ENCODE measurements at regions not wholly inside any gene's neighbourhood (a gene's known extent, or its start where the extent isn't known, plus 50 kb on each side); places are given as distances from the start of the nearest gene placed in this dataset.
A peak's percentile ranks its signal among the peaks of the same experiment; 100 is the strongest.

DNA sequence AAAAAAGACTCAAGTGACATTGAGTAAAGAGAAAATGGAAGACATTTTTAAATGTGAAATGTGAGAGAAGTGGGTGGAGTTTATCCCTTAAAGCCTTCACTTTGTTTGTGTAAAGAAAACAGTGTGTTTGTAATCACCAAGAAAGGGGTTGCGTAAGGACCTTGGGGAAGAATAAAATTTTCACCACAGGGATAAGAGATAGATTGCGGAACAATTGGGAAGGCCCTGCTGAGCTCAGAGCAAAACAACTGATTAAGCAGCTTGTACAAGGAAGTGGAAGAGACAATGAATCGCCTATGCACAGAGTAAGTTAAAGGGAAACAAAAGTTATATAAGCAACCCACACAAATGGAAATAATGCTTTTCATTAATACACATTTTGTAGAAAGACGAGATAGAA is 327.7 kb downstream of the RAD51AP2 start:
- DNase-seq (ENCODE audit: low read depth, low spot score) = no peak
- in situ Hi-C loops (cut with HindIII; ENCODE audit: low pct_unique_long_range_greater_than_20kb, low sequenced_read_pairs) = no loop called here

DNA sequence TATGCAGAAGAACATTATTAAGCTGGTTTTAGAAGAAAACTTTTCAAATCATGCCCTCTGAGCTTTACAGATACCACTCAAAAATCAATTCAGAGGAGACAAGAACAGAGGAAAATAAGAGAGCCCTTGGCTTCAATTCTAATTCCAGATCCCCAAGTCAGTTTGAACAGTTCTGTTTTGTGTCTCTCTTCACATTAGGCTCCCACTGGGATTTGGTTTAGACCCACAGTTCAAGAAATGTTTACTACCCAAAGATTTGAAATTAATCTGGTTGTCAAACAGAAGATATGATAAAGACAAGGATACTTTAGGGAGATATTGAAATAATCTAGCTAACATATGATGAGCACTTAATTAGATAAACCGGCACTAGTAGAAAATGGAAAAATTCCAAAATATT is 329.5 kb downstream of the RAD51AP2 start:
- in situ Hi-C loops (cut with HindIII; ENCODE audit: low pct_unique_long_range_greater_than_20kb, low sequenced_read_pairs) = no loop called here
- DNase-seq (ENCODE audit: low read depth, low spot score) = no peak

DNA sequence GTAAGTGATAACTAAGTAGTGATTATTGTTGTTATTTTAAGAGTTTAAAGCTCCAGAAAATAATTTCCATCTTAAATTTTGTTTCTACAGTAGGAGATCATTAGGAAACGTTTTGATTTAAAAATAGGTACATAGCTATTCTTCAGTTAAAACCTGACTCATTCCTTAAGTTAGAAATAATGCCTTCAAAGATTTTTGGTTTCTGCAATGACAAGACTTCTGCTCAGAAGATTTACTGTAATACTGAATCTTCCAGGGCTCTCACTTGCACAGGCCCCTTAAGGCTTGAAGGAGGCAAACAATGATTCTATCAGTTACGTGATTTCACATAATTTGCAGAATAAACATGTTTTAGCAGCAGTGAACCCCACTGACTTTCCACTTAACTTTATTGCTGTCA is 333.7 kb downstream of the RAD51AP2 start:
- no peak for DNase-seq (ENCODE audit: low read depth, low spot score)
- in situ Hi-C loops (cut with HindIII; ENCODE audit: low pct_unique_long_range_greater_than_20kb, low sequenced_read_pairs) = no loop called here

DNA sequence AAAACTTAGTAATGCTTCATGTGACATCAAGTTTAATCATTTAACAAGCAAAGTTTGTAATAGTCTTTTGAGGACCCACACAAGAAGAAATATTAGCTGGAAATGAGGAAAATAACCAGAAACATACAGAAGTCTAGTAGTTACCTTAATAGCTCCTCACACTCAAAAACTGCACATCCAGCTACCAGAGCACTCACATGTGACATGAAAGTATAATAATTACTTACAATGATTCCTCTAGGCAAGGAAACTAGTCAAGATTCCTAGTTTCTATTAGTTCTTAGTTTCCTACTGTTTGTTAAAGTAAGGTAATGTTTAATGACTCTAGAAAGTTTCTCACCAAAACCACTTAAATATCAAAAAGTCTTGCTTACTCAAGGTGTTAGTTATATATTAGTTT is 335.8 kb downstream of the RAD51AP2 start:
- in situ Hi-C loops (cut with HindIII; ENCODE audit: low pct_unique_long_range_greater_than_20kb, low sequenced_read_pairs) = no loop called here
- DNase-seq (ENCODE audit: low read depth, low spot score) = no peak

DNA sequence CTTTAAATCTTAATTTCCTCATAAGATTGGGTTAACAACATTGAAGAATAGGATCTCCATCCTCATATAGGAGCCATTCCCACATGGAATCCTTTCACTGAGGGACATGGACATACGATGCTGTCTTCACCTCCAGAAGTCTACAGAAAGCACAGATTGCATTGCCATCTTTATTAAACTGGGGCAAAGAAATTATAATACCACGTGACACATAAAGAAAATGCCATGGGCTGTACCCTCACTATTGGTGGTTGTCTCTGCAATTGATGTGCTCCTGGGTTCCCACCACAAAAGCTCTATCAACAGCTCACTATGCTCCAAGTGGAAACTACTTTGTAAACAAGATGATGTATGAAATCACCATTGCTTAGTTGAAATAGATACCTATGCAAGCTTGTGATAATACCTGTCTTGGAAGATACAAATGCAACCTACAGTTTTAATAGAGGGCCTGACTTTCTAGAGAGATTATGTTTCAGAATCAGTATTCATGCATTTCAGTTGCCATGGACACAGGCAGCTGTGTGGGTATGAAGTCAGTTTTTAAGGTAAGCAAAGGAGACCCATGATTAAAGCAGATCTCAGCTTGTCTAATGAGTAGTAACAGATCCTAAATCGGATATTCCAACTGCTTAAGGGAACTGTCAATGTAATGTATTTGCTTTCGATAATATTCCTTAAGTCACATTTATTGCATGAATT is 337.0 kb downstream of the RAD51AP2 start:
- in situ Hi-C loops (cut with HindIII; ENCODE audit: low pct_unique_long_range_greater_than_20kb, low sequenced_read_pairs) = no loop called here
- DNase-seq (ENCODE audit: low read depth, low spot score) = no peak

DNA sequence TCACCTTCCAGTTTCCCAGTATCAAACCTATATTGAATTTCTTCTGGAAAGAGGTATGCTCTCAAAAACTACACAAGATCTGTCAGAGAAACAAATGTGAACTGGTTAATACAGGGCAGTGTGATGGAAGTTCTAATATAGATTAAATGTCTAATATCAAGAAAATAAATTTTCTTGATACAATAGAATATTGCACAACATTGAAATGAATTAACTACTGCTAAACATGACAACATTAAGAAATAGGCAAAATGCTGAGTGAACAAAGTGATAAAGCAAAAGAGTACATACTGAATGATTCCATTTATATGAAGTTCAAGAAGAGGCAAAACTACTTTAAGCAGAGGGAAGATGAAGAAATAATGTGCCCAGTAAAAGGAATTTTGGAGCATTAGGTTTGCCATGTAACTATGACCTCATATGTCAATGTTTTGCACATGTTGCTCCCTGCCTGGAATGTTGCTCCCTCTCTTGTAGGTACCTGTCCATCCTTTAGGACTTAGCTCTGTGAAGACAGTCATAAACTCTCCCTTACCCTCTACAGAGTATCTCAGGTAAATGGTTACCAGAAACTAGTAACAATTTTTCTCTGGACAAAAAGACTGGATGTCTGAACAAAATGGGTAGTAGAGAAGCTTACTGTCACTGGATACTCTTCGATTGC is 339.0 kb downstream of the RAD51AP2 start:
- DNase-seq (ENCODE audit: low read depth, low spot score) = no peak
- in situ Hi-C loops (cut with HindIII; ENCODE audit: low pct_unique_long_range_greater_than_20kb, low sequenced_read_pairs) = no loop called here

DNA sequence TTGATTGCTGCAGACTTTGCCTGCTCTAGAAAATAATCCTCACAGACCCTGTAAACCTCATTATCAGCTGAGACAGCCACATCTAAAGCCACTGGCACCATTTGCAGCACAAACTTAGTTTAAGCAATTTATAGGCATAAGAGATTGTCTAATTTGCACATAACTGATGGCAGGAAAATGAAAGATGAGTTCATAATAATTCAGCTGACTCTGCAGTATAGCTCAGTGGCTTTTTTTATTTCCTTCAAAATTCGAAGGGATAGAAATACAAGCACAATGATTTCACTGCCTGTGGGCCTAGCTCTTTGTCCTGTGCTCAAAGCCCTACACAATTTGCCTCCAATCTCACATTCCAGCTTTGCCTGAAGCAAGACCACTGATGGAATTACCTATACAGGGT is 341.2 kb downstream of the RAD51AP2 start:
- DNase-seq (ENCODE audit: low read depth, low spot score) = no peak
- in situ Hi-C loops (cut with HindIII; ENCODE audit: low pct_unique_long_range_greater_than_20kb, low sequenced_read_pairs) = no loop called here

DNA sequence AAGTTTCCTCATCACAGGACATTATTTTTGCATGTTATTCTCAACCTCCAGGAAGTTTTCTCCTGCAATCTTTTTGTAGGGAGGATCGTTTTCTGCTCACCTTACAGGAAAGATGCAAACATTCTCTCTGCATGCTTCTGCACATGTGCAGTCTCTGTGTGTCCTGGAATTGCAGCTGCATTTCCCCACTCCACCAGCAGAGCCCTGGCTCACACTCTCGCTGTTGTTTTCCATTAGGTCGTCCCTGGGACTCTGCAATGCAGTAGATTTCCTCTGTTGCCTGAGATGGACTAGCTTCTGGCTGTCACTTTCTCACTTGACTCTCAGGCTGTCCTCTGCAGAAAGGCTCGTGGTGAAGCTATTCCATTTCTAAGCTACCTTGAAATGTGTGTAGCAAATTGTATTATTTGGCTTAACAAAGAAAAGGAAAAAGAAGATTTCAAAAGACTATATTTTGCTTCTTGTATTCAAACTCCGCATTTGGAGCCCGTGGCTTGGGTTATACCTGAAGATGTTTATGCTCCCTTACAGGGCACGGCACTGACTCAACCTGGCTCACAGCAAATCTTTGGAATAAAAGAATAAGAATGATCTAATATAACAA is 346.7 kb downstream of the RAD51AP2 start:
- peak; percentile 71 for DNase-seq (ENCODE audit: low read depth, low spot score)
- in situ Hi-C loops (cut with HindIII; ENCODE audit: low pct_unique_long_range_greater_than_20kb, low sequenced_read_pairs) = no loop called here

DNA sequence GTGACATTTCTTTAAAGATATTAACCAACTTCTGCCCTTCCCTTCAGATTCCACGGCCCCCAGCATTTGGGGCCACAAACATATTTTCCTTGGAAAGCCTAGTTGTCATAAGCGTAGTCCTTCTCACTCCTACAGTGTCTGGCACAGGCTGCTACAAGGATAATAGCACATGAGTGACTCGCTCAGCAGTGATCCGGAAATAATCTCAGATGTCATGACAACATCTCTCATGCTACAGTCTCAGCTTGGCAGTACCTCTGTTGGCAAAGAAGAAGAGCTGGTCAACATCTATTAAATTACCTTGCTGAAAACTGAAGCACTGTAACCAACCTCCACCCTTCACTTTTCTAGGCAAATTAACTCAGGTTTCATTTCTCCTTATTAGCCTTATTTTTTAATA is 351.7 kb downstream of the RAD51AP2 start:
- in situ Hi-C loops (cut with HindIII; ENCODE audit: low pct_unique_long_range_greater_than_20kb, low sequenced_read_pairs) = no loop called here
- DNase-seq (ENCODE audit: low read depth, low spot score) = no peak

DNA sequence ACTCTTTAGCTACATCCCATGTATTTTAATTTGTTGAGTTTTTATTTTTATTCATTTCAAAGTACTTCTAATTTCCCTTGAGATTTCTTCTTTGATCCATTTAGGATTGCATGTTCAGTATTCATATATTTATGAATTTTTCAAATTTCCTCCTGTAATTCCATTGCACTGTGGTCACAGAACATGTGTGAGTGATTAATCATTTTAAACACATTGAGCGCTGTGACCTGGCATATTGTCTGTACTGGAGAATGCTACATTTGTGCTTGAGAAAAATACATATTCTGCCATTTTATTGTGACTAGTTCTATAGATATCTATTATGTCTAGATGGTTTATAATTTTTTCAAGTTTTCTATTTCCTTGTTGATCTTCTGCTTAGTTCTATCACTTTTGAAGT is 353.7 kb downstream of the RAD51AP2 start:
- in situ Hi-C loops (cut with HindIII; ENCODE audit: low pct_unique_long_range_greater_than_20kb, low sequenced_read_pairs) = no loop called here
- DNase-seq (ENCODE audit: low read depth, low spot score) = no peak

DNA sequence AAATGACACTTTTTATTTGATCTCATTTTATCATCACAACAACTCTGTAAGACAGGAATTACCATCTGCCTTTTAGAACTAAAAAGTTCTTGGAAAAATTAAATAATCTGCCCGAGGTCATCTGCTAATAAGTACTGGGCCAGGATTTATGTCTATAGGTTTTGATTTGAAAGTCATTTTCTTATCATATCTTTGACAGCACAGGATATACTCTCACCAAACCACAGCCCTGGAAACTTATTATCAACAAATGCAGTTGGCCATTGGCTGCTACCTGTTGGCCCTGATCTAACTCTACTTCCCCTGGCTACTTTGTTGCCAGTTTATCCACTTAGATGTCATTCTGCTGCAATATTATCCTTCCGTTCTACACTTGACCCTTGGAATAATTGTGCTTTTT is 354.6 kb downstream of the RAD51AP2 start:
- in situ Hi-C loops (cut with HindIII; ENCODE audit: low pct_unique_long_range_greater_than_20kb, low sequenced_read_pairs) = no loop called here

DNA sequence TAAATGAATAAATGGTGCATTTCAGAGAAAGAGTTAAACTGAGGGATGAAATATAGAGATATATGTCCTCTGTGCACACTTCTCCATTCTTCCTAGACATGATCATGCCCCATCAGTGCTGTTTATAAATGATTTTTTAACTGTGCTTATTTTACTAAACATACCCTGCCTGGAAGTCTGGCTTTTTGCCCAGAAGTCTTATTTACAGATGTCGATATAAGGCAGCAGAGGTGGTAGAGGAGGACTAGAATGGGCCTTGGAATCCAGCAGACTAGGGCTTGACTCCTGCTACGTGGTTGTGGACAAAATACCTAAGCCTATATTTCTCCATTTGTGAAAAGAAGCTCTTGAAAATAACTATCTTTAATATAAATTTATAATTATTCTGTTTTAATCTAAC is 355.5 kb downstream of the RAD51AP2 start:
- in situ Hi-C loops (cut with HindIII; ENCODE audit: low pct_unique_long_range_greater_than_20kb, low sequenced_read_pairs) = no loop called here
- DNase-seq (ENCODE audit: low read depth, low spot score) = no peak

More for the DNA sequence above, 354.6 kb downstream of the RAD51AP2 start:
- no peak for DNase-seq (ENCODE audit: low read depth, low spot score)

DNA sequence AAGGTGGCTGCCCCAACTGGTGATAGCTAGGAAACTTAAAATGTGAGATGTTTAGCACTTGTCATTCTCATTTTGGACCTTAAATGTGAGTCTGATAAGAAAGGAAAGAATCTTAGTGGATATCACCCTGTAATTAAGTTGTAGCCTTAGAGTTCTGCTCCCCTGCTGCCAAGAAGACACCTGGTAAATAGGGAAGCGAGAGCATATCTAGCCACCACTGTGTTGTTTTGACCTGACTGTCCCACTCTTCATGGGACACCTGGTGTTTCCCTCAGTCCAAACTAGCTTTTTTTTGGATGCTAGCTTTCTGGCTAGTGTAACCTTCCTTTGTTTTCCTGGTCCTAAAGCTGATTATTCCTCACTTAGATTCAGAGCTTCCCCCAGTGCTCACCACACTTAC is 357.6 kb downstream of the RAD51AP2 start:
- no peak for DNase-seq (ENCODE audit: low read depth, low spot score)
- in situ Hi-C loops (cut with HindIII; ENCODE audit: low pct_unique_long_range_greater_than_20kb, low sequenced_read_pairs) = no loop called here

DNA sequence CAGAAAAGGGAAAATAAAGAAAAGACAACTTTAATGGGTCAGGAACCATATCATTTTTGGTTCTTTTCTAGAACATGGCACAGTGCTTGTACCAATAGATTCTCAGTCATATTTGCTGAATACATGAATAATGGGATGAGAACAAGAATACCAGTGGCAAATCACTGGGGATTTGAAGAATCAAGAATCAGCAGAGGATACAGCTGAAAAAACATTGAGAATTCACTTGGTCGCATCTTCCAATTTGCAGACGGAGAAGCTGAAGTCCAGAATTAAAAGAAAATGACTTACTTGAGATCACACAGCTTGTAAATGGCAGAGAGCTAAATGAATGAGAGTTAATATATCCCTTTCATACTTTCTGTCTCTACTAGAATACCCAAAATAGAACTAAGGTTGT is 362.2 kb downstream of the RAD51AP2 start:
- in situ Hi-C loops (cut with HindIII; ENCODE audit: low pct_unique_long_range_greater_than_20kb, low sequenced_read_pairs) = no loop called here
- no peak for DNase-seq (ENCODE audit: low read depth, low spot score)

DNA sequence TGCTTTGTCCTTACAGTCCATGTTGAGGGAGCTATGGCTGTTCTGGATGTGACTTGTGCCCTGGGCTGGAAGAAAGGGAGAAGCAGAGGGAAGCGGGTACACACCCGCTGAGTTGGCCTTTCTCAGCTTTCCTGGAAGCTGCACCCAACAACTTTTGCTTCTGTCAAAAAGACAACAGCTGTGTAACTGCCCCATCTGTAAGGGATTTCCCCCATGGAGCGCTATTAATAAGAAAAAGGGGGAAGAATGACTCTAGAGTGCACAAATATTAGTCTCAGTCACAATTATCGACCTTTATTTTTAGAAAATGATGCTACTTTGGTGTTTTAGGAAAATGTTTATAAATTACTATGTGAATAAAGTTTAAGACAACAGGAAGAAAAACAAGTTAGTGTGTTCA is 368.3 kb downstream of the RAD51AP2 start:
- DNase-seq (ENCODE audit: low read depth, low spot score) = no peak
- in situ Hi-C loops (cut with HindIII; ENCODE audit: low pct_unique_long_range_greater_than_20kb, low sequenced_read_pairs) = no loop called here

DNA sequence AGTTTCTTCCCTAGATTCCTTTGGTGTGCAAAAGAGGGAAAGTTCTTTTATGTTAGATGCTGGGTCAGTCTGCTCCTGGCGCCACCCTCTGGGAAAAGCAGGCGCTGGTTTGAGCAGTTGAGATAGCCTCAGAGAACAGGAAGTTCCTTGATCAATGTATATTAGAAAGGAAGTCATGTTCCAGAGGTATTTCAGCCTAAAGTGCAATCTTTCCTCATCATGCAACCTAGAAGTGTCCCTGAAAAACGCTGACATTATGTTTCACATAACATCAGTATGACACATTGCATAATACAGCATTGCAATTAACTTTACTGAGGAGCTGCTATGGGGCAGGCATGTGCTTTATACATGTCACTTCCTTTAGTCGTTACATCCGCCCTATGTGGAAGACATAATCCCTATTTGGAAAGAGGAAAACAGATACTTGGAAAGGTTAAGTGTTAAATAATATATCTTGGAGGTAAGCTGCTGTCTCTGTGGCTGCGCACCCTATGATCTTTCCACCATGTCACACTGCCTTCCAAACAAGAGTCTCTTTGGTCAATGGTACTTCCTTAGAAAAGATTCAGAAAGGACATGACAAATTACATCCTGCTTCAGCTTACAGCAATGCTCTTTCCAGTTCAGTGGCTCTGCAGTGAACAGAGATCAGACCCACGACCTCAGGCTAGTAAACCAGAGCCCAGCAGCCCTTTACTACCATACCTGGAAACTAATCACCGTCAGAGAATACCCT is 369.7 kb downstream of the RAD51AP2 start:
- DNase-seq (ENCODE audit: low read depth, low spot score) = peak; percentile 58
- in situ Hi-C loops (cut with HindIII; ENCODE audit: low pct_unique_long_range_greater_than_20kb, low sequenced_read_pairs) = no loop called here

DNA sequence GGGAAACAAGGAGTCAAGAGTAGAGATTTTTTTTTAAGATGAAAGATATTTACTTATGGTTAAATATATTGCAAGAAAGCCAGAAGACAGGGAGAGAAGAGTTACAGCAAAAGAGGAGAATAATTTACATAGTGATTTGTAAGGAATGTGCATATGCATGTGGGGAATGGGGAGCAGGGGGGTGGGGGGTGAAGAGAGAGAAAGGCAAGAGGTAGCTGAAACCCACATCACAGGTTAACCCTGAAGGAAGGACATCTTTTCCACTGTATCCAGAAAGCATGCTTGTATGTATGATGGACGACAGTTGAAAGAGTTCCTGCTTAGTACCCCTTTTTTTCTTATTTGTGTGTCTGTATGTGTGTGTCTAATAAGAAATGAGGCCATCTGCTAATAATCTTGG is 371.9 kb downstream of the RAD51AP2 start:
- in situ Hi-C loops (cut with HindIII; ENCODE audit: low pct_unique_long_range_greater_than_20kb, low sequenced_read_pairs) = no loop called here

DNA sequence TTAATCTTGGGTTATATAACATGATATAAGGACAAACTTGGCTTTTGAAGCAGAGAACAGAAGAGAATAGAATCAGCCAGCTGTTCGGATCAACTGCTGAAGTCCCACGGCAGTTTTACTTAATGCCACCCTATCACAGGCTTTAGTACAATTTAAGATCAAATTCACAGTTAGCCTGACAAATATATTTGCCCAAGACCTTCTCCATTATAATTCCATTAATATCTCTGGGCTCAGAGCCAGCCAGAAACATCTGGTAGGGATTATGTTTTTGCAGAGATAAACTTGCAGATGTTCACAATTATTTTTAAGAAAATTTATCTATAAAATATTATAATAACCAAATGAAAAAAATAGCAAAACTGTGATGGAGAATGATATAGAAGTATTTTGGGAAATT is 381.4 kb downstream of the RAD51AP2 start:
- no peak for DNase-seq (ENCODE audit: low read depth, low spot score)
- in situ Hi-C loops (cut with HindIII; ENCODE audit: low pct_unique_long_range_greater_than_20kb, low sequenced_read_pairs) = no loop called here

More for the DNA sequence above, 371.9 kb downstream of the RAD51AP2 start:
- DNase-seq (ENCODE audit: low read depth, low spot score) = no peak
